GM21423 (cell line): ENCODE measurements at regions not wholly inside any gene's neighbourhood (a gene's known extent, or its start where the extent isn't known, plus 50 kb on each side); places are given as distances from the start of the nearest gene placed in this dataset.

Experiments
- ATAC-seq: cut with Tn5 transposase; IDR thresholded peaks from one replicate; pipeline ENCODE4 v1.9.1; 2021; ENCODE audit warnings: mild to moderate bottlenecking, moderate library complexity; ENCODE audit not compliant: unreplicated experiment

GRCh38 chr10:2982146-2982545 is 85.2 kb upstream of the PFKP start:
- ATAC-seq: no peak

GRCh38 chr10:2981361-2981801 is 86.0 kb upstream of the PFKP start:
- no peak for ATAC-seq

- peak; percentile 60 for ATAC-seq
Measured at GRCh38 chr10:2980791-2981360, 86.5 kb upstream of the PFKP start.

GRCh38 chr10:2980116-2980515 is 87.2 kb upstream of the PFKP start:
- ATAC-seq: no peak

GRCh38 chr10:2979306-2979705 is 88.0 kb upstream of the PFKP start:
- no peak for ATAC-seq

- ATAC-seq: no peak
Measured at GRCh38 chr10:2978574-2979273, 88.6 kb upstream of the PFKP start.

- peak; percentile 54 for ATAC-seq
Measured at GRCh38 chr10:2978111-2978510, 89.2 kb upstream of the PFKP start.

- ATAC-seq: no peak
Measured at GRCh38 chr10:2974503-2975207, 92.7 kb upstream of the PFKP start.

- ATAC-seq: no peak
Measured at GRCh38 chr10:2974083-2974482, 93.3 kb upstream of the PFKP start.

GRCh38 chr10:2972810-2973209 is 94.5 kb upstream of the PFKP start:
- no peak for ATAC-seq

- no peak for ATAC-seq
Measured at GRCh38 chr10:2972216-2972615, 95.1 kb upstream of the PFKP start.

- ATAC-seq: no peak
Measured at GRCh38 chr10:2970190-2970823, 97.0 kb upstream of the PFKP start.

- no peak for ATAC-seq
Measured at GRCh38 chr10:2968401-2969058, 98.8 kb upstream of the PFKP start.

GRCh38 chr10:2966134-2966533 is 101.2 kb upstream of the PFKP start:
- ATAC-seq: no peak

GRCh38 chr10:2964632-2965296 is 102.6 kb upstream of the PFKP start:
- no peak for ATAC-seq

GRCh38 chr10:2963889-2964631 is 103.3 kb upstream of the PFKP start:
- ATAC-seq: no peak

- no peak for ATAC-seq
Measured at GRCh38 chr10:2962194-2962593, 105.2 kb upstream of the PFKP start.

- ATAC-seq: no peak
Measured at GRCh38 chr10:2958659-2959058, 108.7 kb upstream of the PFKP start.

- ATAC-seq: no peak
Measured at GRCh38 chr10:2957785-2958184, 109.6 kb upstream of the PFKP start.

- no peak for ATAC-seq
Measured at GRCh38 chr10:2955064-2955463, 112.3 kb upstream of the PFKP start.
